Stimulated activated CD4-positive, alpha-beta T cell treated with anti-CD3 and anti-CD28 coated beads, Interleukin-1b, Interleukin-23, amount 100 ng/mL, for 24 hours (primary cell): ENCODE measurements at regions not wholly inside any gene's neighbourhood (a gene's known extent, or its start where the extent isn't known, plus 50 kb on each side); places are given as distances from the start of the nearest gene placed in this dataset.
"Not testable (repeated sequence)": the region's sequence is repeated elsewhere in the genome, so short reads cannot be mapped to it uniquely, and the experiment has no call there.

ENCODE experiments used
- DNase-seq, 4 experiments: peaks; one replicate each; pipeline ENCODE4 v3.0.0-alpha.2; 2020; ENCODE audit warnings: low read depth in 4 of 4, low spot score in 1 of 4

DNA sequence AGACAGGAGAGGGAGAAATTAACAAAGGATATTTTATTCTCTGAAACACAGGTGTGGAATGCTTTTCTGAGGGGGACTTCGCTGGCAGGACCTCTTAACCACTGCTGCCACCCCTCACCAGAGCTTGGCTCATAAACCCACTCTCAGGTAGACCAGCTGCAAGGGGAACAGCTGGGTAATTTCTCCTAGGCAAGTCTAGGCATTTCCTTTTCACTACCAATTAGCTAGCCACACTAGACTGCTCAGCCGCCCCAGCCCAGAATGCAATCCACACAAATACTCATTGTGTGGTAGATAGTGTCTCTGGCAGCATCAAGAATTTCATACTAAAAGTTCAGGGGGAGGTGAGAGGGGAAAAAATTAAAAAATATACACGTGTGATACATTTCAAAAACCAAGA, 267.6 kb upstream of the ID4 start:
- DNase-seq: no peak

DNA sequence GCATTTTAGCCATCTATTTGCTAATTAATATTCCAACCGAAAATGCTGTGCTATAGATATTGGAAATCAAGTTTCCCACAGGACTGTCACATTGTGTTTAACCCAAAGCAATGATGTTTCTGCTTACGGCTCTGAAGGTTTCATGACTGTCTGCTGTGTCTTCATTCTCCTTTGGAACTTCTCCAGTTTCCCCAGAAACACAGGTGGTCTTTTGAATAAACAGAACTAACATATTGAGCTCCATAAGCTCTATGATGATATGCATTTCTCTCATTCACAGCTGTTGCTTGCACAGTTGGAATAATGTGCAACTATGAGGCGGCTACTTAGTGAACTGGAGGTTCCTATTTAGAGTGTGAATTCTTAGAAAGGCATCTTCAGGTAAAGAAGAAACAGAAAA, 266.0 kb upstream of the ID4 start:
- DNase-seq: no peak

DNA sequence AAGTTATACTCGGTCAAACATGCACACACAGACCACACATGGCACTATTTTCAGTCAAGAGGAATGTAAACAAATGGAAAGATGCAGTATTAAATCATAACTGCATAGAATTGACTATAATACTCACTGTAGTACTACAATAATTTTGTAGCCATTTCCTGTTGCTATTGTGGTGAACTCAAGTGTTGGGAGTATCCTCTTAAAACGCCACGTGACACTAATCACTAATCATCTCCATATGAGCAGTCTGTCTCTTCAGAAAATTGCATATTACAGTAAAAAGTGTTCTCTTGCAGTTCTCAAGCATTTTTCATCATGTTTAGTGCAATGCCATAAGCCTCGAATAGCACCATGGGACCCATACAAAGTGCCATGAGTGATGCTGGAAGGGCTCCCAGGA, 258.7 kb upstream of the ID4 start:
- no peak for DNase-seq

GRCh38 chr6:19584207-19584606, 253.0 kb upstream of the ID4 start:
- DNase-seq: not testable (repeated sequence)

GRCh38 chr6:19587238-19587942, 249.8 kb upstream of the ID4 start:
- no peak for DNase-seq

GRCh38 chr6:19590501-19591131, 246.6 kb upstream of the ID4 start:
- DNase-seq: no peak

DNA sequence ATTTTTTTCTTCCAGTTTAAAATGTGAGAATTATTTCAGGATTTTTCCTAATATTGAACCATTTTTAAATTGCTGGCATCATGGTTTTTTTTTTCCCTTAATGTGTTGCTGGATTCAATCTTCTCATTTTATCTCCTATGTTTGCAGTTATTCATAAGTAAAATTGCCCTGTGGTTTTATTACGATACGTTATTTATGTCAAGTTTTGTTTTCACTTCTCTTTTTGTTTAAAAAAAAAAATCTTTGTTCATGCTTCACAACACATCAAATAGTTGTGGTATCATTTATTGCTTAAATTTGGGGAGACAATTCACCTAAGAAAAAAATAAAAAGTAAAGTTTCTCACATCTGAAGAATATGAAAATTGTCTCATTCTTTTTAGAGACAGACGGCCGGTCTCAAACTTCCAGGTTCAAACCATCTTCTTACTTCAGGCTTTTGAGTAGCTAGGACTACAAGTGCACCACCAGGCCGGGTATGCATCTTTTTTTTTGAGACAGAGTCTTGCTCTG, 239.3 kb upstream of the ID4 start:
- DNase-seq: no peak

- no peak for DNase-seq
Observed at GRCh38 chr6:19599796-19600464, 237.2 kb upstream of the ID4 start.

DNA sequence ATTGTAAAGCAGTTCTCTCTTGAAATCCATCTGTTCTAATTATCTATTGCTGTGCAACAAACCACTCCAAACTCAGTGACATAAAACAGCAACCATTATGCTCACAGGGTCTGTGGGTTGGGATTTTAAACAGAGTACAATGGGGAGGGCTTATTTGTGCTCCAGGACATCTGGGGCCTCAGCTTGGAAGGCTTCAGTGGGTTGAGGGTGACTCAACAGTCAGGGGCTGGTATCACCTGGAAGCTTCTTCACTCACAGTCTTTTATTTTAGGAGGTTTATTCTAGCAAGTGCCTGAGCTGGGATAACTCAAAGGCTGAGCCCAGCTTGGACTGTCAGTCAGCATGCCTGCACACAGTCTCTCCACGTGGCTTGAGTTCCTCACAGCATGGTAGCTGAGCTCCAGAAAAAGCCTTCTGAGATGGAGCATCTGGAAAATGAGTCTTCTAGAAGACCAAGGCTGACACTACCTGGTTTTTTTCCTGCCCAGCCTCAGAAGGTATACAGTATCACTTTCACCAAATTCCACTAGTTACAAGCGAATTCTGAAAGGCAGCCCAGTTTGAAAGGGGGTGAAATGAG, 234.6 kb upstream of the ID4 start:
- DNase-seq: no peak

- DNase-seq: no peak
Observed at GRCh38 chr6:19603721-19604120, 233.4 kb upstream of the ID4 start.

GRCh38 chr6:19605624-19606023, 231.5 kb upstream of the ID4 start:
- DNase-seq: no peak

GRCh38 chr6:19608546-19608945, 228.6 kb upstream of the ID4 start:
- no peak for DNase-seq

GRCh38 chr6:19609972-19610641, 227.1 kb upstream of the ID4 start:
- DNase-seq: no peak

DNA sequence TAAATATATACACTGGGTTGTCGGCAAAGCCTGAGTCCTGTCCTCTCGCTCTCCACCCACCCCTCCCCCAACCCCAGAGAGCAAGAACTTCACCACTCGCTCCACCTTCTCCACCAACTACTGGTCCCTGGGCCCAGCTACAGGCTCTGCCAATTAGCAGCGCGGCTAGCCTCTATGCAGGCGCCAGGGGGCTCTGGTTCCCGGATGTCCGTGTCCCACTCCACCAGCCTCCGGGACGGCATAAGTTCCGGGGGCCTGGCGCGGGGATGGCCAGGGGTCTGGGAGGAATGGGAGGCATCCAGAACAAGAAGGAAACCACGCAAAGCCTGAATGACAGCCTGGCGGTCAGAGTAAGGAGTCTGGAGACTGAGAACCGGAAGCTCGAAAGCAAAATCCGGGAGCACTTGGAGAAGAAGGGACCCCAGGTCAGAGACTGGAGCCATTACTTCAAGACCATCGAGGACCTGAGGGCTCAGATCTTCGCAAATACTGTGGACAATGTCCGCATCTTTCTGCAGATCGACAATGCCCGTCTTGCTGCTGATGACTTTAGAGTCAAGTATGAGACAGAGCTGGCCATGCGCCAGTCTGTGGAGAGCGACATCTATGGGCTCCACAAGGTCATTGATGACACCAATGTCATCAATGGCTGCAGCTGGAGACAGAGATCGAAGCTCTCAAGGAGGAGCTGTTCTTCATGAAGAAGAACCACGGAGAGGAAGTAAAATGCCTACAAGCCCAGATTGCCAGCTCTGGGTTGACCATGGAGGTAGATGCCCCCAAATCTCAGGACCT, 224.3 kb upstream of the ID4 start:
- DNase-seq: not testable (repeated sequence)

- no peak for DNase-seq
Observed at GRCh38 chr6:19613678-19614077, 223.5 kb upstream of the ID4 start.

DNA sequence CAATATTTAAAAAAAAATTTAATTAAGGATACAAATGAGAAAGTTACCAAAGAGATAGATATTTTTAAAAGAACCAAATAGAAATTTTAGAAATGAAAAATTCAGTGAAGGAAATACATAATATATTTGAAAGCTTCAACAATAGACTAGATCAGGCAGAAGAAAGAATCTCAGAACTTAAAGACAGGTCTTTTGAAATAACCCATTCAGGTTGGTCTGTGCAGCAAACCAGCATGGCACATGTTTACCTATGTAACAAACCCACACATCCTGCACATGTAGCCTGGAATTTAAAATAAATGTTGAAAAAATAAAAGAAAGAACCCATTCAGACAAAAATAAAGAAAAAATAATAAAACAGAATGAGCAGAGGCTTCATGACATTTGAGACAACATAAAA, 221.1 kb upstream of the ID4 start:
- no peak for DNase-seq

GRCh38 chr6:19632230-19632629, 204.9 kb upstream of the ID4 start:
- no peak for DNase-seq

GRCh38 chr6:19632786-19633185, 204.4 kb upstream of the ID4 start:
- no peak for DNase-seq

- DNase-seq: no peak
Observed at GRCh38 chr6:19635728-19636127, 201.4 kb upstream of the ID4 start.

GRCh38 chr6:19637010-19637409, 200.2 kb upstream of the ID4 start:
- no peak for DNase-seq

DNA sequence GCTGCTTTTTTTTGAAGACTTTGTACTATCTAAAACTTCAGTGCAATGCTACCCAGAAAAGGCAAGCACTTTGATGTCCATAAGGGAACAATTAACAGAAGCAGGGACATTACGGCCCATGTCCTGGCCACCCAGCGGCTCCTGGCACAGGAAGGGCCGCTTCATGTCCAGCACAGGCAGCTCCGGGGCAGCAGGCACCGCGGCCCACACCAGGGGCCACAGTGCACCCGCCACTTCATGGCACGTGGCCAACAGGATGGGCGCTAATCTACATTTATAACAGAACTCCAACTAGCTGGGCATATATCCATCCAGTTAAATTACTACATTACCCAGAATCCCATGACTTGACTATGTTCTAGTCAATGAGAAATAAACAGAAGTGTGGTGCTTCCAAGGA, 198.2 kb upstream of the ID4 start:
- DNase-seq: no peak
